D721Med (cell line): ENCODE measurements at regions not wholly inside any gene's neighbourhood (a gene's known extent, or its start where the extent isn't known, plus 50 kb on each side); places are given as distances from the start of the nearest gene placed in this dataset.

Source experiments
- DNase-seq: peaks from one replicate; pipeline ENCODE4 v3.0.0; 2011; ENCODE audit warnings: low spot score; ENCODE audit not compliant: insufficient read length
- FAIRE-seq: peaks from 2 replicates; lab custom pipeline; 2011; peaks lifted over from hg19 to GRCh38; lab: Jason Lieb, UNC
- TF ChIP-seq, protein P1 (sequence below): IDR thresholded peaks from 2 replicates; pipeline ENCODE4 v1.5.1; 2012; ENCODE audit warnings: mild to moderate bottlenecking, control low read depth; ENCODE audit not compliant: insufficient read depth; ENCODE audit errors: missing control alignments

DNA sequence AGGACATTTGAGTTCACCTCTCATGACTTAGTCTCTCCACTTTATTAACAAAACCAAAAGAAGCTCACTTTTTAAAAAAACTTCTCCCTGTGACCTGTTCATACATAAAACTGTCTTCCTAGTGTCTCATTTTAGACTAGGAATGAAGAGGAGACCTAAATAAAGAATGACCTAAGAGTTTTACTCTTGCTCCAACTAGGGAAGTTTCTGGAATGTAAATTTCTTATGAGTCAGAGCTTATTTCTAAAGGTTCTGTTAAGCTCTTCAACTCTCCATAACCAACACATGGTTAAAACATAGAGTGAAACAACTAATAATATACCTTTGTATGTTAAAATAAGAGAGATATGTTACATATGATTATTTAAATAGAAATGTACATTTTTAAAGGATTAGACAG lies 369.8 kb downstream of the EMP1 start:
- DNase-seq (no peak), FAIRE-seq (no peak)
- TF ChIP-seq, protein P1, sequence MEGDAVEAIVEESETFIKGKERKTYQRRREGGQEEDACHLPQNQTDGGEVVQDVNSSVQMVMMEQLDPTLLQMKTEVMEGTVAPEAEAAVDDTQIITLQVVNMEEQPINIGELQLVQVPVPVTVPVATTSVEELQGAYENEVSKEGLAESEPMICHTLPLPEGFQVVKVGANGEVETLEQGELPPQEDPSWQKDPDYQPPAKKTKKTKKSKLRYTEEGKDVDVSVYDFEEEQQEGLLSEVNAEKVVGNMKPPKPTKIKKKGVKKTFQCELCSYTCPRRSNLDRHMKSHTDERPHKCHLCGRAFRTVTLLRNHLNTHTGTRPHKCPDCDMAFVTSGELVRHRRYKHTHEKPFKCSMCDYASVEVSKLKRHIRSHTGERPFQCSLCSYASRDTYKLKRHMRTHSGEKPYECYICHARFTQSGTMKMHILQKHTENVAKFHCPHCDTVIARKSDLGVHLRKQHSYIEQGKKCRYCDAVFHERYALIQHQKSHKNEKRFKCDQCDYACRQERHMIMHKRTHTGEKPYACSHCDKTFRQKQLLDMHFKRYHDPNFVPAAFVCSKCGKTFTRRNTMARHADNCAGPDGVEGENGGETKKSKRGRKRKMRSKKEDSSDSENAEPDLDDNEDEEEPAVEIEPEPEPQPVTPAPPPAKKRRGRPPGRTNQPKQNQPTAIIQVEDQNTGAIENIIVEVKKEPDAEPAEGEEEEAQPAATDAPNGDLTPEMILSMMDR = no peak

- DNase-seq (no peak), FAIRE-seq (no peak)
- TF ChIP-seq, protein P1 = no peak
Measured at GRCh38 chr12:13564266-13564810, 367.8 kb downstream of the EMP1 start.

DNA sequence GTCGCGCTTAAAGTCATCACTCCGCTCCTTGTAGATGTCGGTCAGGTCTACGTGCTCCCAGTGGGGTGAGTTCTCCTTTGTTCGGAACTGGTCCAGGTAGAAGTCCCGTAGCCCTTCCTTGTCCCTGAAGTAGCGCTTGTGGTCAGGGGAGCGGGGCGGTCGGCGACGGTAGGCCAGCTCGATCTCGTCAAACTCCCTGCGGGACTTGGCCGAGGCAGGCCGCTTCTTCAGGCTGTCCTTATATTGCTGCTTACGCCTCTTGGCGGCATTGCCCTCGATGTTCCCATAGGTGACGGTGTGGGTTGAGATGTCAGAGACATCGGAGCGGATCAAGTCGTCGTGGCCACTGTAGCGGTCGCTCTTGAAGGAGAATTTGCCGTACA lies 367.2 kb downstream of the EMP1 start:
- FAIRE-seq (no peak), DNase-seq (no peak)
- TF ChIP-seq, protein P1 = no peak

DNA sequence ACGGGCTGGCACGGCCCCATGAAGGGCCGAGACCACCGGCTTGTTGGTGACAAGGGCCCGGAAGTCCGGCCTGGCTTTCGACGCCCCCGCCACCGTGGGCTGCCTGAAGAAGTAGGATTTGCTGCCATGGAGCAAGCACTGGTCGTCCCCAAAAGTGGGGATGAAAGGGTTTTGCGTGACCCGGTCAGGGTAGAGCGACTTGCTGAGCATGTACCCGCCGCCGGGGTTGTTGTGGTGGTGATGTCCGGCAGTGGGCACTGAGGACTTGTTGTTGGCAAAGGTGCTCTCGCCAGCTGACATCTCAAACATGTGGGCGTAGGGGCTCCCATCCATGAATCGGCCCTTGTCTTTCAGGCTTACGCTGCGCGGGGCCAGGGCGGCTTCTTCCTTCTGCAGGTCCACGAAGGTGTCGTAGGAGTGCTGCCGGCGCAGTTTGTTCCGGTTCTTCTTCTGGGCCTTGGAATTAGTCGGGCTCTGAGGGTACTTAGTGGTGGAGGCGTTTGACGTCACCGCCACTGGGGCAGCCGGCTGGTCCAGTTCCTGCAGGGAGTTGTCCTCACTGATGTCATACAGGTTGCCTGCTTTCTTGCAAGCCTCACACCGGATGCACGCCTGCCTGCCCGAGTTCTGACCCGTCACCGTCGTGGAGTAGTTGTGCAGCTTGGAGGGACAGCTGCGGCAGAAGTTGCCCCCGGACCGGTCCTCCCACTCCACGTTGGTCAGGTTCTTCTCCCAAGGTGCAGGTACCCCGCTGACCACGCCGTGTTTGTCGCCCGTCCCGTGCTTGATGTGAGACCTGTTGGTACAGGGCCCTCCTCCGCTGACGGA lies 366.6 kb downstream of the EMP1 start:
- TF ChIP-seq, protein P1 = no peak
- no peak for FAIRE-seq
- DNase-seq = no peak

DNA sequence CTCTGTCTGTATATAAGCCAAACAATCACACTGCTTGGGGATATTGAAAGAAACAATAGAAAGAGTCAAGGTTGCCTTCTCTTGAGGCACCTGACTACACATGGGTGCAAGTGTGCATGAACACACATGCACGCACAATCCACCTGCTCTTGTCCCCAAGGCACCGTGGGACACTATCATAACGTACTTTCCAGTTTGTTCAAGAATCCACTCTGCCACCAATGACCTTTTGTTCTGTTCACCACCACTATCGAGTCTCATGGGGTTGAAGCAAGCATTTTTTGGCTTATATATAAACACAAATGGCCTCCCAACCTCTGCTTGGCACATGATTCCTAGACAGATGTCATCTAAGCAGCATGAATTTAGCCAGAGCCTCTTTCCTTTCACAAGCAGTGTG lies 365.4 kb downstream of the EMP1 start:
- DNase-seq (no peak), FAIRE-seq (no peak)
- TF ChIP-seq, protein P1 = no peak

DNA sequence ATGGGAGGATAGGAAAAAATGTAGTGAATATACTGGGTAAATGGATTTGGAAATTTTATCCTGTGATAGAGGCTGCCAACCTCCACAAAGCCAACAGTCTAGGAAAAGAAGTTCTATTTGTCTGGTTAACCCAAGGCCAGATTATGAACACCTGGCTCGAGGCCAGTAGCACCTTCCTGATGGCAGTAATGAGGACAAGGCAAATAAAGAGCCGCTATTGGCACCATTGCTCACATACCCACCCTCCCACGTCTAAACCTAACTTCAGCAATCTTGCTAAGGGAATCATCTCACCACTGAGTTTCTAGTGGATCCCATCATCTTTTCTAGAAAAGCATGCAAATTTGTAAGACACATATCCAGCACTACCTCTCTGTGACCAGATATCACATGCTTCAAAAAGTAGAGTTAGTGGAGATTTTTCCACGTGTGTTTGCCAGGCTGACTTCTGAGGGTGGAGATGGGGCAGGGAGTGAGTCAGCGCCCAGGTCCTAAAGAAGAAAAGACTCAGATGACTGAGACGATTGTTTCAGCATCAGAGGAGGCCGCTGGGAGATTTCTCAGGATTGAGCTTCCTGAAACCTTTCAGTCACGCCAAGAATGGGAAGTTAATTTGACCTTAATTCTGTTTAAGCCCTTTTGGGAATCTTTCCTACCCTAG lies 362.9 kb downstream of the EMP1 start:
- TF ChIP-seq, protein P1 = no peak
- DNase-seq = no peak
- FAIRE-seq = no peak
